ENCODE measurements at regions not wholly inside any gene's neighbourhood (a gene's known extent, or its start where the extent isn't known, plus 50 kb on each side); places are given as distances from the start of the nearest gene placed in this dataset.

DNA sequence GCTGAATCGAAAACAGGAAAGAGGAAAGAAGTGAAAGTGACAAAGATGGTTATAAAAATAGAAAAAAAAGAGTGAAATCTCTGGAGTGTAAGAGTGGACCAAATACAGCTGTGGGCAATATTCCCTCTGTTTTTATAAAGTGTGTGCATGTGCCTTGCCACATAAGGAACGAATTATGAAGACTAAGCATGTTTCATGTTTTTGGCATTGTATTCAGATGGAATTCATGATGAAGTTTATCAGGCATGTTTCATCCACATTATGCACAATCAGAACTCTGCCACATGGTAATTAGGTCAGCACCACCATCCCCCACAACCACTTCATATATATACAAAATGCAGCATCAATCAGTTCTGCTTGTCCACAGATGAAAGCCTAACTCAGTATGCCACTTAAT is 348.0 kb downstream of the ZNF608 start:
- Histone ChIP-seq H3K79me2 (ENCODE audit: insufficient read depth, low read length) (no peaks in the 10 kb centered on the region), H3K4me3 (replicated peaks in 1 of 3; ENCODE audit: insufficient read depth in 1 of 3, low read depth in 2 of 3, low read length in 3 of 3) (no peak overlapping the region), H2AFZ (ENCODE audit: low read length) (no peak overlapping the region), H3K27me3 (ENCODE audit: control insufficient read depth in 1 of 2, insufficient read depth in 2 of 2, low read length in 2 of 2) (0 out of 5 replicates have a peak, but pooled peaks cover 0 to 6% of the 10 kb centered on the region in 2 experiments), H3K36me3 (replicated peaks in 1 of 2; ENCODE audit: control insufficient read depth in 1 of 2, insufficient read depth in 2 of 2, low read length in 2 of 2) (no peaks in the 10 kb centered on the region), H4K20me1 (ENCODE audit: insufficient read depth, low read length) (no peaks in the 10 kb centered on the region), H3K27ac (ENCODE audit: extremely low read length, insufficient read depth, low read length) (no peak overlapping the region), H3K9me3 (ENCODE audit: low read length) (no peaks in the 10 kb centered on the region), H3K9ac (ENCODE audit: insufficient read depth, low read depth, low read length) (no peak overlapping the region), H3K4me2 (ENCODE audit: low read depth, low read length) (no peak overlapping the region), H3K4me1 (ENCODE audit: insufficient read depth, low read length) (no peaks in the 10 kb centered on the region)
- intact Hi-C loops (cut with micrococcal nuclease; ENCODE audit: unreplicated experiment) (no loop called here), in situ Hi-C loops (cut with HindIII; ENCODE audit: extremely low pct_ligation_motif_present, low pct_unique_long_range_greater_than_20kb) (no loop called here)
- DNase-seq (ENCODE audit: low spot score) = no peak
- TF ChIP-seq NR1H2 (CRISPR knock-in tag; IDR thresholded peaks at IDR 0.05; ENCODE audit: borderline replicate concordance, low read depth) = no peak
- no peak for TF ChIP-seq HMG20B (CRISPR knock-in tag; conservative IDR thresholded peaks at IDR 0.05)
- no peak for TF ChIP-seq ZNF350 (CRISPR knock-in tag; IDR thresholded peaks at IDR 0.05; ENCODE audit: borderline replicate concordance, low read depth)
- TF ChIP-seq, protein P1, sequence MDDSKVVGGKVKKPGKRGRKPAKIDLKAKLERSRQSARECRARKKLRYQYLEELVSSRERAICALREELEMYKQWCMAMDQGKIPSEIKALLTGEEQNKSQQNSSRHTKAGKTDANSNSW (CRISPR knock-in tag; IDR thresholded peaks at IDR 0.05; ENCODE audit: borderline replicate concordance) = no peak
- TF ChIP-seq LRRFIP1 (CRISPR knock-in tag; conservative IDR thresholded peaks at IDR 0.05) = no peak
- TF ChIP-seq BCL6 (CRISPR knock-in tag; IDR thresholded peaks at IDR 0.05) = no peak
- no peak for TF ChIP-seq ZFP90 (CRISPR knock-in tag; IDR thresholded peaks at IDR 0.05; ENCODE audit: borderline replicate concordance)
- TF ChIP-seq ZNF160 (CRISPR knock-in tag; IDR thresholded peaks at IDR 0.05) = no peak
- FAIRE-seq = no peak
- 0% methylated on average over 2 of the region's 2 CpGs for WGBS (ENCODE audit: low lambda C conversion rate)
- ChIA-PET CTCF (ENCODE audit: low intra/inter-chr PET ratio, low total read pairs) (no interaction called here), POLR2A (no interaction called here)
- BruUV-seq (replicated peaks) = no TSS peak
- no peak for ATAC-seq
